ENCODE measurements at regions not wholly inside any gene's neighbourhood (a gene's known extent, or its start where the extent isn't known, plus 50 kb on each side); places are given as distances from the start of the nearest gene placed in this dataset.

- DNase-seq: no peak
- Histone ChIP-seq H3K36me3 (no peaks in the 10 kb centered on the region), H3K27ac (no peak overlapping the region), H3K27me3 (no peaks in the 10 kb centered on the region), H3K4me1 (no peaks in the 10 kb centered on the region), H3K4me3 (no peak overlapping the region), H3K9me3 (no peaks in the 10 kb centered on the region)
- TF ChIP-seq CTCF (IDR thresholded peaks at IDR 0.05) (no peak), POLR2A (IDR thresholded peaks at IDR 0.05) (no peak)
Observed at GRCh38 chr4:146124023-146124680, 51.4 kb upstream of the LSM6 start.

GRCh38 chr4:146123231-146123630 lies 52.3 kb upstream of the LSM6 start:
- no peak overlapping the region for H3K27ac ChIP-seq
- DNase-seq: no peak
- no peaks in the 10 kb centered on the region for H3K9me3 ChIP-seq
- no peaks in the 10 kb centered on the region for H3K4me1 ChIP-seq
- no peak for TF ChIP-seq CTCF (IDR thresholded peaks at IDR 0.05)
- no peak for TF ChIP-seq POLR2A (IDR thresholded peaks at IDR 0.05)
- H3K27me3 ChIP-seq: no peaks in the 10 kb centered on the region
- no peaks in the 10 kb centered on the region for H3K36me3 ChIP-seq
- no peak overlapping the region for H3K4me3 ChIP-seq

GRCh38 chr4:146122398-146122797 lies 53.1 kb upstream of the LSM6 start:
- Histone ChIP-seq H3K27ac (no peak overlapping the region), H3K9me3 (no peaks in the 10 kb centered on the region), H3K27me3 (no peaks in the 10 kb centered on the region), H3K4me1 (no peaks in the 10 kb centered on the region), H3K4me3 (no peak overlapping the region), H3K36me3 (no peaks in the 10 kb centered on the region)
- DNase-seq: no peak
- TF ChIP-seq POLR2A (IDR thresholded peaks at IDR 0.05) (no peak), CTCF (IDR thresholded peaks at IDR 0.05) (no peak)

GRCh38 chr4:146121757-146122156 lies 53.8 kb upstream of the LSM6 start:
- DNase-seq: no peak

GRCh38 chr4:146119845-146120404 lies 55.6 kb upstream of the LSM6 start:
- TF ChIP-seq POLR2A (IDR thresholded peaks at IDR 0.05): no peak
- TF ChIP-seq CTCF (IDR thresholded peaks at IDR 0.05): no peak
- no peak overlapping the region for H3K27ac ChIP-seq
- no peaks in the 10 kb centered on the region for H3K27me3 ChIP-seq
- H3K36me3 ChIP-seq: no peaks in the 10 kb centered on the region
- no peak for DNase-seq
- H3K4me1 ChIP-seq: no peaks in the 10 kb centered on the region
- no peaks in the 10 kb centered on the region for H3K9me3 ChIP-seq
- H3K4me3 ChIP-seq: no peak overlapping the region

More at GRCh38 chr4:146121757-146122156, 53.8 kb upstream of the LSM6 start:
- no peaks in the 10 kb centered on the region for H3K9me3 ChIP-seq
- no peak overlapping the region for H3K4me3 ChIP-seq
- no peaks in the 10 kb centered on the region for H3K4me1 ChIP-seq
- H3K27ac ChIP-seq: no peak overlapping the region
- no peak for TF ChIP-seq POLR2A (IDR thresholded peaks at IDR 0.05)
- no peak for TF ChIP-seq CTCF (IDR thresholded peaks at IDR 0.05)
- H3K27me3 ChIP-seq: no peaks in the 10 kb centered on the region
- no peaks in the 10 kb centered on the region for H3K36me3 ChIP-seq

Data from Peyer's patch (tissue), 4 donors.